AG09309 (cell line): ENCODE measurements at regions not wholly inside any gene's neighbourhood (a gene's known extent, or its start where the extent isn't known, plus 50 kb on each side); places are given as distances from the start of the nearest gene placed in this dataset.

Experiments
- DNase-seq: peaks from one replicate; pipeline ENCODE4 v3.0.0-alpha.2; 2010; ENCODE audit warnings: low read depth
- H3K4me3 ChIP-seq: 2 replicates; pipeline ENCODE4 v1.5.1; 2011; ENCODE audit warnings: mild to moderate bottlenecking, low read depth, low read length, moderate library complexity; ENCODE audit not compliant: control insufficient read depth
- CTCF ChIP-seq: IDR thresholded peaks from 2 replicates; pipeline ENCODE4 v1.5.1; 2011; ENCODE audit warnings: mild to moderate bottlenecking, low read depth, low read length, inconsistent platforms; ENCODE audit not compliant: insufficient read depth, control insufficient read depth; ENCODE audit errors: missing control alignments

DNA sequence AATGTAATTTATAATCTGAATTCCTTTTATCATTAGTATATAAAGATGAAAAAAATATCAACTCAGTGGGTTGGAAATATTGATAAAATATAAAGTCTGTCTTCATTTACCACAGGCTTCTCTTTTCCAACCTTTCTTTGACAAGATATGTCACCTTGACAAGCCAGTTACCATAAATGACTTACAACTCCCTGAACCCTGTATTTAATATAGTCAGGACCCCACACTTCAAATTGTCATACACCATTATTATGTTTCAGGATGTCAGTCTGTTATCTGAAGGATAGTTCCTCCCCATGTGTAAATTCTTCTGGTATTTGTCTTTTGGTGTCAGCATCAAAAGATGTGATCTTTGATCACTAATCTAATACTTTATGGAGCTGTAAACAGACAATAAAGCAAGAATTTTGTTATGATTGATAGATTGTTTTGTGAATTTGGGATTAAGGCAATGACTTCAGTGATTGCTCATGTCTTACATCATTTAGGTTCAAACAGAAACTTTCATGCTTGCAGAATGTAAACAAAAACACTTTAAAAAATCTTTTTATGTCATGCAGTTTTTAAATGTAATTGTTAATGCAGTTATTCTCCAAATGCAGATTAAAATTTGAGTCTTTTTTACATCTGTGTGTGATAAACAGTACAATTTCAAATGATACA is 503.5 kb upstream of the BCHE start:
- DNase-seq, result no peak
- no peak for TF ChIP-seq CTCF
- no peak overlapping the region for H3K4me3 ChIP-seq

DNA sequence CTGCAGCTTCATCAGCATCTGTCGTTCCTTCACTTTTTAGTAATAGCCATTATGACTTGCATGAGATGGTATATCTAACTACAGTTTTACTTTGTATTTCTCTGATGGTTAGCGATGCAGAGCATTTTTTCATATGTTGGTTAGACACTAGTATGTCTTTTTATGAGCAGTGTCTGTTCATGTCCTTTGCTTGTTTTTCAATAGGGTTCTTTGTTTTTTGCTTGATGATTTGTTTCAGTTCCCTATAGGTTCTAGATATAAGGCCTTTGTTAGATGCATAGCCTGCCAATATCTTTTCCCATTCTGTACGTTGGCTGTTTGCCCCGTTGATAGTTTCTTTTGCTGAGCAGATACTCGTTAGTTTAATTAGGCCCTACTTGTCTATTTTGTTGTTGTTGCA is 487.2 kb upstream of the BCHE start:
- H3K4me3 ChIP-seq, result no peak overlapping the region
- TF ChIP-seq CTCF, result no peak
- DNase-seq, result no peak

- no peak for TF ChIP-seq CTCF
- H3K4me3 ChIP-seq, result no peak overlapping the region
- no peak for DNase-seq
Measured at GRCh38 chr3:166322391-166322790, 485.2 kb upstream of the BCHE start.

- no peak for DNase-seq
- TF ChIP-seq CTCF, result no peak
- H3K4me3 ChIP-seq, result no peak overlapping the region
Measured at GRCh38 chr3:166307756-166308350, 470.6 kb upstream of the BCHE start.

DNA sequence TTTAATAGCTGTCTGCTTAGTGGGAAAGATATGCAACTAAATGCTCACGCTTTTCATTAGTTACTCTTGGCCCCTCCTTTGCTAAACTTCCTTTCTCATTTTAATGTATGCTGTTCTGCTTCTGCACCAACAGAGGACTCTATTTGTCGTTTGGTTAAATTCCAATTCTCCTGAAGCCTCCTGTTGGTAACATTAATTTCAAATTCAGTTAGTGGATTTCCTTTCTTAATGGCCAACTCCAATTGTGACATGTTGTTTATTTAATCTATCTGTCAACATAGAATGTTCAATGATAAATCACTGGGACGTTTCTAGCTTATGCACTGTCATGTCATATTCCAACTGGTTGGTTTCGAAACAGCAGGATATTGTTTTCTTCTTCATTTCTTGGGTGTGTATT is 467.4 kb upstream of the BCHE start:
- TF ChIP-seq CTCF, result no peak
- DNase-seq, result no peak
- no peak overlapping the region for H3K4me3 ChIP-seq

DNA sequence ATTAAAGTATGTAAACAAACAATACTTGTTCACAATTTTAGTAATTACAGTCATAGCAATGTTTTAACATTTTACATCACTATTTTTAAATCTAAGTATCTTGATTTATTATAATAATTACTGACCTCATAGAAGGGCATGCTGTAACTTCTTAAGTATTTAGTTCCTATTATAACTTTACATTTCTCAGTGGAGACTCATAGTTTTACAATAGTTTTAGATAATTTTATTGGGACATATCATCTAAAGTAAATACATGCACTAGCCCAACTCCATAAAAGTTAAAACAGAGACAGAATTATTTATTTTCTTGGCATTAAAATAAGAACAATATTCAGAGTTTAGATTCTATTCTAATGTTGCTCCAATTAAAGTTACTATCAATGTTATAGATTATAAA is 466.5 kb upstream of the BCHE start:
- no peak overlapping the region for H3K4me3 ChIP-seq
- TF ChIP-seq CTCF, result no peak
- no peak for DNase-seq

DNA sequence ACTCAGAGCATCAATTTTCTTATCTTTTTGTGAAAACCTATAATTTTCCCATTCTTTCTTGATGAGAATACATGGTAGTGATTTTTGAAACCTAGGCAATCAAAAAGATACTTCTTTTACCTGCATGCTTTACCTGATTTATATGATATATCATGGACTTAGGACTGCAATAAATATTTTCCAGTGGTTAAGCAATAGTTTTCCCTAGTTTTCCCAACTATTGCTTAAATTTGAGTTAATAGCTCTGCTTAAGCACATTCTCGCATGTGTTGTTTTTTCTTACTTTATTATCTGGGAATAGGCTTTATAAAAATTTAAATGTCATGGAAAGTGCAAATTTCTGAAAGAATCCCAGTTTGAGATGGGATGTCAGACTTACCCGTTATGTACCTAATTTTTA is 465.1 kb upstream of the BCHE start:
- DNase-seq, result no peak
- no peak overlapping the region for H3K4me3 ChIP-seq
- TF ChIP-seq CTCF, result no peak
